ENCODE measurements at regions not wholly inside any gene's neighbourhood (a gene's known extent, or its start where the extent isn't known, plus 50 kb on each side); places are given as distances from the start of the nearest gene placed in this dataset.

DNA sequence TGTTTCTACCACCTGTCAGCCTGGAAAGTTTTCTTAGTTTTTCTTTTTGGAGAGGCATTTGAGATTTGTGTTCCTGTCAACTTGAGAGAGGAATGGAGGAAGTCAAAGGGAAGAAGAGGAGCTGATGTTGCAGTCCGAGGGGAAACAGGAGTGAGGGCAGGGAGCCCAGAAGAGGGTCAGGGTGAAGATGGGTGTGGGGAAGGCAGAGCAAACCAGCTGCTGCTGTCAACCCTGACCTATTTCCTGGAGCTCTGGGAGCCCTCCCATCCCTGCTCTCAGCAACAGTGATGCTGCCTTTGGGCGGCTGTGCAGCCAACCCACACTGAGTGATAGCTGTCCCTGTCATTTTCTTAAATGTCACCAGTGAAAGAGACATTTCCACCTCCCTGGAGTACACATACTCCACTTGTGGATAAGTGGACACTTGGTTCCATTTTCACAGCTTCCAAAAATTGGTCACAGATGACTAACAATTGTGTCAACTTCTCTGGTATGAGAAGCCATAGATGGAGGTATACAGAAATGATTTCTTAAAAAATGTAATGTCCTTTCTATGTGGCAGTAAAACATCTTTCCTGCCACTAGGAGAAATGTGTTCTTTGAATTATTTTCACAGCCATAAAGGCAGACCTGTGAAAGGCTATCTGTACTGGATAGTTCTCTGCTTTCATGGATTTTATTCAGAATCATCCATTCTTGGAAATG lies 556.3 kb upstream of the TBL1XR1 start:
- TF ChIP-seq POLR2A (IDR thresholded peaks at IDR 0.05; ENCODE audit: low read depth, low read length) (no peak), TAF1 (IDR thresholded peaks at IDR 0.05; ENCODE audit: borderline replicate concordance, low read depth, low read length) (no peak), POLR2AphosphoS5 (IDR thresholded peaks at IDR 0.05; ENCODE audit: low read depth, low read length) (no peak)
